ENCODE measurements at regions not wholly inside any gene's neighbourhood (a gene's known extent, or its start where the extent isn't known, plus 50 kb on each side); places are given as distances from the start of the nearest gene placed in this dataset.
"Not testable (repeated sequence)": the region's sequence is repeated elsewhere in the genome, so short reads cannot be mapped to it uniquely, and the experiment has no call there.

- no peak for DNase-seq (ENCODE audit: low read depth)
Observed at GRCh38 chr2:65913813-65914212, 481.4 kb upstream of the SPRED2 start.

- DNase-seq (ENCODE audit: low read depth) = no peak
Observed at GRCh38 chr2:65901756-65902155, 469.4 kb upstream of the SPRED2 start.

- no peak for DNase-seq (ENCODE audit: low read depth)
Observed at GRCh38 chr2:65896446-65896845, 464.0 kb upstream of the SPRED2 start.

DNA sequence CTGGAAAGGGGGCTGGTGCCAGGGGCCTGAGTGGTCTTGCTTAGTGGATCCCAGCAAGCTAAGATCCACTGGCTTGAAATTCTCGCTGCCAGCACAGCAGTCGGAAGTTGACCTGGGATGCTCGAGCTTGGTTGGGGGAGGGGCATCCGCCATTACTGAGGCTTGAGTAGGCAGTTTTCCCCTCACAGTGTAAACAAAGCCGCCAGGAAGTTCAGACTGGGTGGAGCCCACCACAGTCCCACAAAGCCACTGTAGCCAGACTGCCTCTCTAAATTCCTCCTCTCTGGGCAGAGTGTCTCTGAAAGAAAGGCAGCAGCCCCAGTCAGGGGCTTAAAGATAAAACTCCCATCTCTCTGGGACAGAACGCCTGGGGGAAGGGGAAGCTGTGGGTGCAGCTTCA, 457.7 kb upstream of the SPRED2 start:
- not testable (repeated sequence) for DNase-seq (ENCODE audit: low read depth)

DNA sequence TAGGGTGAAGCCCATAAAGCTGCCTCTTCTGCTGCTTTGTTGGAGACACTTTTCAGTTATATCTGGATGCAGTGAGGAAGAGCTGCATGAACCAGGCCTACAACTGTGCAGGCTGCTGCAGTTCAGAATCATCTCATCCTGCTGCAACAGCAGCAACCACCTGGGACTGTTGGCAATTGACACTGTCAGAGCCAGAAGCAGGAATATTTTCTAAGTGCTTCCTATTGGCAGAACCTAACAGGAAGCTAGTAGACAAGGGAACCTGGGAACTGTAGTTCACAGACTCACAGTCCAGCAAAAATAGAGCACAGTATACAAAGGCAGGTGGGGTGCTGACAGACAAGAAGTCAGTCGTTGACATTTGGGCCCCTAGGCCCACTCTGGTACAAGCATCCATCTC, 452.9 kb upstream of the SPRED2 start:
- no peak for DNase-seq (ENCODE audit: low read depth)

DNA sequence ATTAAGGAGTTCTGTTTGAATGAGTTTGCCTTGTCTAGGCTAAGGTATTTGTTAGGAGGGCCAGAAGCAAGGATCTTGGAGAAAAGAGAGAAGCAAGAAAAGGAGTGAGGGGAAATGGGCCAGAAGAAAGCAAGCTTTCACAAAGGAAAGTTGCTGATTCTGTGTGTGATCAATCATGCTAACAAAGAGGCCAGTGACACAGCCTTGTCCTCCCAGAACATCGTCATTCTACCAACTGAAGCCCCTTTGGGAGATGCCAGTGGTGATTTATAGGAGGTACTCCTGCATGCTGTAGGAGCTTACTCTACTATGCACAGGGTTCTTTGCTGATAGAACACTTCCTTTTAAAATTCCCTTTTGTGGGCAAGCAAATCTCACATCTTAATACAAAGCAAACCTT, 449.2 kb upstream of the SPRED2 start:
- DNase-seq (ENCODE audit: low read depth) = no peak

- DNase-seq (ENCODE audit: low read depth) = no peak
Observed at GRCh38 chr2:65880436-65880835, 448.0 kb upstream of the SPRED2 start.

- DNase-seq (ENCODE audit: low read depth) = no peak
Observed at GRCh38 chr2:65878011-65878340, 445.6 kb upstream of the SPRED2 start.

DNA sequence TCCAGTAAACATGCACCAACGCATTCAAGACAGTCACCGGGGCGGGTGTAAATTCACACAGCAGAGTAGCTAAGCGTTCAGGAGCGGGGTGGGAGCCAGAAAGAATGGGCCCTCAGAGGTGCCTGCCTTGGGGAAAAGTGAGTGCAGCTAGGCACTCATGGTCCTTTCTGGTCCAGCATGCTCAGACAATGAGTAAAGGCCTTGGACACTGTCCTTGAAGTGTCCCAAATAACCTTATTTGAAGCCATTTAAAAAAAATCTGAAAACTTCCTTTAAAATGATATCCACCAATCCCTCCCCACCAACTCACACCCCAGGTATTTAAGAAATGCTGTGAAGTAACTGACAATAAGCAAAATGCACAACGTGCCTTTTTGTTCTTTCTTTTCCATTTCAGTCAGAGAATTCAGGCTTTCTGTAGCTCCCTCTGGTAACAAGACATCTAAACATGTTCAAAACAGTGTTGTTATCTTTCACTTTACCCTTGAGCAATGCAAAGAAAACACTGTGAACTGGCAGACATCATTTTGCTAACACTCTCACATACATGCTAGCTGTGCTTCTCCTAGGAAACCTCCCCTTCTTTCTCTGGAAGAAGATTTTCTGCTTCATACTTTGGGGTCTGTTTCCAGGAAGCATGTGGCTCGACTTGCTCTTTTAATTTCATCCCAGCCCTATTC, 445.1 kb upstream of the SPRED2 start:
- DNase-seq (ENCODE audit: low read depth) = no peak

DNA sequence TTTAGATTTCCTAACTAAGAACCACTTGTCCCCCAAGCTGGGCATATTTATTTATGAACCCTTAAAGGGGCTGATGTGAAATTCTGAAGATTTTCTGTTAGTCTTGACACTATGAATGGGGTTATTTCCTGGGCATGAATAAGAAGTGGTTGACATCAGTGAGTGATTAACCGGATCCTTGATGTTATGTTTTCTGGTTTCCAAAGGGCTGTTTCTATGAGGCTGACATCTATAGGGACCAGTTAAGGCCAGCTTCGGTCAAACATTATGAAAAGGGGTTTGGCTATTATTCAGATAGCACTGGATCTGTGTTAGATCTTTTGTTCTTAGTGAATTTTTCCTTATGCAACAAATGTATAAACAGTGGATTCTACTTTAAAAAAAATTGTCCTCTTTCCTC, 443.7 kb upstream of the SPRED2 start:
- DNase-seq (ENCODE audit: low read depth) = no peak

- DNase-seq (ENCODE audit: low read depth) = no peak
Observed at GRCh38 chr2:65870826-65871225, 438.4 kb upstream of the SPRED2 start.

GRCh38 chr2:65869296-65869695, 436.9 kb upstream of the SPRED2 start:
- no peak for DNase-seq (ENCODE audit: low read depth)

GRCh38 chr2:65868177-65868576, 435.8 kb upstream of the SPRED2 start:
- DNase-seq (ENCODE audit: low read depth) = no peak

DNA sequence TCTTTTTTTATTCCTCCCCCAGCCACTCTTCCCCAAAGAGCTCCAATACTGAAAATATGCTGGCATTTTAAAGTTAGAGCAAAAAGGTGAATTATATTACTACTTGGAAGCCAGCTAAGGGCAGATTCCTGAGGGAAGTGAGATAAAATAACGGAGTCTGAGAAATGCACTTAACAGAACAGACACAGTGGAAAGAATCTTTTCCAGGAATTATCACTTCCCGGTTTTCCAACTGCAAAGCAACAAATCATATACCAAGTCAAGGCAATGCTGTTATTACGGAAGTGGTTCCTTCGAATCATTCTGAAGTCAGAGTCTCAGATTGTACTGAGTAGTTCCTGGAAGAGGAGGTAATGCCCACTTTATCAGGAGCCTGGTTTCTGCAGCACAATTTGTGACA, 435.0 kb upstream of the SPRED2 start:
- DNase-seq (ENCODE audit: low read depth) = no peak

DNA sequence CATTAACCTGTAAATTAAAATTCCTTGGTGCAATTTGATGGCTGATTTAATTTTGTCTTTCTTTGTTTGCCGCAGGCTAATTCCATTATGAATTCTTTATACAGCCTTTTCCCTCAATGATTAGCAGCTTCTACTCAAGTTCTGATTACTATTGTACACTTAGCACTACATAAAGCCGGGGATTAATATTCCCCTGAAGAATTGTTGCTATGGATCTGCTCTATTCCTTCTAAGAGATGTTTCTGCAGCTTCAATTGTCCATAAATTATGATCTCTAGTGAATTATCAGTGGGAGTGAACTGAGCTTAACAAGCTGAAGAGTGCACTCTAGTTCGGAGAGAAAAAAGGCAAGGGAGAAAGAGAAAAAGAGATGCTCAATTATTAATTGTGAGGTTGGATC, 433.7 kb upstream of the SPRED2 start:
- no peak for DNase-seq (ENCODE audit: low read depth)

DNA sequence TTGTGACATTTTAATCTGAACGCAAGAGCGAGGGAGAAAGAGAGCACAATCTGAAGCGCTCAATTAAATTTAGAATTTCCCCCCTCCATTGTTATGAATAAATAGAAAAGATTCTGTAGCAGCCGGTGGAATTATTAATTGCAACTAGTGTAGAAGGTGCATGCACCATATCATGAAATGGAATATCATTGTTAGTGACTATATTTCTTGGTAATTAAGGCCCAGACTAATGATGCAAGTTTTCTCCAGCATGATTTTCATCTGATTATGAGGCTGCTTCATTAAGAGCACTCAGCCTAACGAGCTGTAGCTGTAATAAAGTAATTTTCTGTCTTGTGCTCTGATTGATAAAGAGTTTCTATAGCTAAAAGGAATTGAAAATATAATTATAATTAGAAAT, 432.2 kb upstream of the SPRED2 start:
- DNase-seq (ENCODE audit: low read depth) = no peak

GRCh38 chr2:65863713-65864112, 431.3 kb upstream of the SPRED2 start:
- DNase-seq (ENCODE audit: low read depth) = no peak

DNA sequence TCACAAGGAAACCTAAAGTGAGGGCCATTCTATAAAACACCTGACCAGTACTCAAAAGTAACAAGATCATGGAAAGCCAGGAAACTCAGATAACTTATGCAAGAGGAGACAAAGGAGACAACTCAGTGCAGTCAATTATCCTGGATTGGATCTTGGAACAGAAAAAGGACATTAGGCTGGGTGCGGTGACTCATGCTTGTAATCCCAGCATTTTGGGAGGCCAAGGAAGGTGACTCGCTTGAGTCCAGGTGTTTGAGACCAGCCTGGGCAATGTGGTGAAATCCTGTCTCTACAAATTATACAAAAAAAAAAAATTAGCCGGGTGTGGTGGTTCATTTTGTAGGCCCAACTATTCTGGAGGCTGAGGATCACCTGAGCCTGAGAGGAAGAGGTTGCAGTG, 424.5 kb upstream of the SPRED2 start:
- DNase-seq (ENCODE audit: low read depth) = no peak

- DNase-seq (ENCODE audit: low read depth) = no peak
Observed at GRCh38 chr2:65856423-65856822, 424.0 kb upstream of the SPRED2 start.

GRCh38 chr2:65850695-65851094, 418.3 kb upstream of the SPRED2 start:
- no peak for DNase-seq (ENCODE audit: low read depth)

DNA sequence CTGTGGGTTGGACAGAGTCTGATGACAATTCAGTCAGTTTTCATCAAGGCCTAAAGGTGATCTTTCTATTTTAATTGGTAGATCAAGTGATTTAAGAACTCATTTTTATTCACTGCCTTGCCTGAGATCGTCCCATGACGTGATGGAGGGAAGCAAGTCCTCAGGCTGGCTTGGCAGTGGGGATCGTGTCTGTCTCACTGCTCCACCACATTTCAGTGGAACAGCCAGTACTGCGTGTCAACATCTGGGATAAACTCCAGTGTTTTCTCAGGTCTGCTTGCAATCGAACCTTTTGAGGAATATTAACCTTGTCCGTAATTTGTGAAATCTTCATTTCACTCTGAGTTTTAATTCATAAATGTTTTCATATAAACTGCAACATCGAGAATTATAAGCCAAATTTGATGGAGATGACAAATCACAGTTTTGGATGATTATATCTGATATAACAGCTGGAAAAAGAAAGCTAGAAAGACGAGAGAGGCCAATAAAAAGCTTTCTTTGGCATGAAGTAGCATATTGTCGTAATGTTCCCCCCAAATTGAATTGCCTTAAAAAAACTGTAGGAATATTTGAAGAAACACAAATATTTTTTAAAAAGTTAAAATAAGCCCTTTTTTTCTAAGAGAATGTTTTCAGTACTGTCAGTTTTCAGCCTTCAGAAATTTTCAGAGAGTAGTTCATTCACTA, 414.7 kb upstream of the SPRED2 start:
- no peak for DNase-seq (ENCODE audit: low read depth)

- no peak for DNase-seq (ENCODE audit: low read depth)
Observed at GRCh38 chr2:65845442-65846182, 413.2 kb upstream of the SPRED2 start.

GRCh38 chr2:65842104-65842503, 409.7 kb upstream of the SPRED2 start:
- DNase-seq (ENCODE audit: low read depth) = no peak

All from activated T-cell treated with anti-CD3 and anti-CD28 coated beads for 48 hours (primary cell).